IPS DF 6.9 (cell line): ENCODE measurements at regions not wholly inside any gene's neighbourhood (a gene's known extent, or its start where the extent isn't known, plus 50 kb on each side); places are given as distances from the start of the nearest gene placed in this dataset.
A peak's percentile ranks its signal among the peaks of the same experiment; 100 is the strongest.

Source experiments
- DNase-seq: peaks from one replicate; pipeline ENCODE4 v3.0.0-alpha.2; 2013; ENCODE audit warnings: low read depth, low spot score
- H3K27ac ChIP-seq: one replicate; pipeline ENCODE4 v1.5.1; 2013; ENCODE audit warnings: low read length, control low read depth
- H3K27me3 ChIP-seq: 2 replicates; pipeline ENCODE4 v1.6.1; 2013; ENCODE audit warnings: mild to moderate bottlenecking, low read length; ENCODE audit not compliant: control insufficient read depth, insufficient read depth
- H3K36me3 ChIP-seq: 2 replicates; pipeline ENCODE4 v1.6.1; 2013; ENCODE audit warnings: low read length; ENCODE audit not compliant: control insufficient read depth, insufficient read depth
- H3K4me1 ChIP-seq: 2 replicates; pipeline ENCODE4 v1.6.1; 2013; ENCODE audit warnings: low read length; ENCODE audit not compliant: control insufficient read depth, insufficient read depth
- H3K4me3 ChIP-seq: 2 replicates; pipeline ENCODE4 v1.5.1; 2013; ENCODE audit warnings: mild to moderate bottlenecking, low read length
- H3K9me3 ChIP-seq: 2 replicates; pipeline ENCODE4 v1.6.1; 2013; ENCODE audit warnings: low read length, inconsistent platforms; ENCODE audit not compliant: control insufficient read depth, insufficient read depth
- WGBS: extraction: QIAGEN DNeasy Blood & Tissue Kit; methylation state at CpG from one replicate; pipeline ENCODE4 v1.1.7; 2013; ENCODE audit warnings: mixed read lengths, missing lambda C conversion rate; ENCODE audit not compliant: insufficient read length, insufficient coverage; 5-methylcytosine and 5-hydroxymethylcytosine counted together

DNA sequence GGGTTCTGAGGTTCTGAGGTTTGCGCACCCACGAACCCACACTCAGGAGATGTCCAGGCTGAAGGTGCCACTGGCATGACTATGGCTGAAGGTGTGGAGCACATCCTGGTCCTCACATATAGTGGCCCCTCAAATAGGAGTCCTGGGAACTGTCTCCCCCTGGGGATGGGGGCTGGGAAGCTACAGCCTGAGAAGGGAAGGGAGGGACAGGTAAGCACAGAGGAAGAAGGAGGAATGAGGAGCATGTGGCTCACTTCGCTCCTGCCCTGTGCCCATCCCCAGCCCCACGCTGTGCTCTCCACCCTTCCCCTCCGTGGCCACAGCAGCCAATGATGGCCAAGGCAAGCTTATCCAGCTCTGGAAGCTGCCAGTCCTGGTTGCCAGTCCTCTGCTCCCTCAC, 123.9 kb upstream of the LHX1 start:
- H3K4me3 ChIP-seq: no peak overlapping the region
- no CpG with 5 or more reads among the region's 5 CpGs for WGBS
- H3K27me3 ChIP-seq: peaks cover 4% of the 10 kb centered on the region; the same call in 1 of the 2 replicates
- no peaks in the 10 kb centered on the region for H3K36me3 ChIP-seq
- no peaks in the 10 kb centered on the region for H3K9me3 ChIP-seq
- DNase-seq: no peak
- no peak overlapping the region for H3K27ac ChIP-seq
- peaks cover 7% of the 10 kb centered on the region for H3K4me1 ChIP-seq

DNA sequence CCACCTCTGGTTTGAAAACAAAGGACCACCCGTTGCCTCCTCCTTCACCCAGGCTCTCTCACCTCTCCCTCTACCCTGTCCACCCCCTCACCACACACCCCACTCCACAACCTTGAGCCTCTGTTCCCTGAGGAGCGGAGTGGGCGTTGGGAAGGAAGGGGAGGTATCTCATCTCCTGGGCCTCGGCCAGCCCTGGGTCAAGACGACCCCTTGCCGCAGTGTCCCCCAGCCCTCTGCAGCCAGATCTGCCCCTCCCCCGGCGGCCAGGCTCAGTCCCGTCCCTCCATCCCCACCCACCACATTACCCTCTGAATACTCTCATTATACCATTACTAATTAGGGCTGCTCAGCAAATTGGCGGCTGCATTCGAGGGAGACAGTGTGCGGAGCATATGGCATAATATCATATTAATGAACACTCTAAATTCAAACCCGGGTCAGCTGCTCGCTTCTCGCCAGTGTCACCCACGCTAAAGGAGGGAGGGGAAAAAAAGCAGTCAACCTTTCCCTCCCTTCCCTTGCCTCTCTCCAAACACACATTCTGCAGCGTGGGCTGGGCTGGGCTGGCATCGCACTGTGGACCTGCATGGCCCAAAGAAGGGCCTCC, 123.2 kb upstream of the LHX1 start:
- no CpG with 5 or more reads among the region's 18 CpGs for WGBS
- peaks cover 7% of the 10 kb centered on the region for H3K4me1 ChIP-seq
- no peaks in the 10 kb centered on the region for H3K9me3 ChIP-seq
- H3K27ac ChIP-seq: no peak overlapping the region
- no peak for DNase-seq
- no peaks in the 10 kb centered on the region for H3K27me3 ChIP-seq
- H3K4me3 ChIP-seq: no peak overlapping the region
- H3K36me3 ChIP-seq: no peaks in the 10 kb centered on the region

DNA sequence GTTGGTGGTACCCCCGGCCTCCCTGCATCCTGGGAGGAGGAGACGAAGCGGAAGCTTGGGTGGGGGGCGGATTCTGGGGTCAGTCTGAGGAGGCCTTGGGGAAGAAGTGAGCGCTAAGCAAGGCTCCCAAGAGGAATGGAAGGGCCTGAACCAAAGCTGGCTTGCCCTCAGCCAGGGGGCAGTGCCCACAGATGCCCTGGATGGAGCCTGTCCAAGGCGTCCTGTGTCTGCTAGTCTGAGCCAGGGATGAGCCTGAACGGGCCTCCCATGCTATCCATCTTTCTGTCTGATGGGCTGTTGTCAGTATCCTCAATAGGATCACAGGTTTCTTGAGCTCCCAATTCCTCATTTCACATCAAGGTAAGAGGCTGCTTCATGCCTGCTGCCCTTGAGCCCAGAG, 122.3 kb upstream of the LHX1 start:
- H3K36me3 ChIP-seq: no peaks in the 10 kb centered on the region
- no CpG with 5 or more reads among the region's 7 CpGs for WGBS
- no peaks in the 10 kb centered on the region for H3K27me3 ChIP-seq
- peaks cover 7% of the 10 kb centered on the region for H3K4me1 ChIP-seq
- no peaks in the 10 kb centered on the region for H3K9me3 ChIP-seq
- DNase-seq: no peak
- H3K4me3 ChIP-seq: no peak overlapping the region
- H3K27ac ChIP-seq: no peak overlapping the region

DNA sequence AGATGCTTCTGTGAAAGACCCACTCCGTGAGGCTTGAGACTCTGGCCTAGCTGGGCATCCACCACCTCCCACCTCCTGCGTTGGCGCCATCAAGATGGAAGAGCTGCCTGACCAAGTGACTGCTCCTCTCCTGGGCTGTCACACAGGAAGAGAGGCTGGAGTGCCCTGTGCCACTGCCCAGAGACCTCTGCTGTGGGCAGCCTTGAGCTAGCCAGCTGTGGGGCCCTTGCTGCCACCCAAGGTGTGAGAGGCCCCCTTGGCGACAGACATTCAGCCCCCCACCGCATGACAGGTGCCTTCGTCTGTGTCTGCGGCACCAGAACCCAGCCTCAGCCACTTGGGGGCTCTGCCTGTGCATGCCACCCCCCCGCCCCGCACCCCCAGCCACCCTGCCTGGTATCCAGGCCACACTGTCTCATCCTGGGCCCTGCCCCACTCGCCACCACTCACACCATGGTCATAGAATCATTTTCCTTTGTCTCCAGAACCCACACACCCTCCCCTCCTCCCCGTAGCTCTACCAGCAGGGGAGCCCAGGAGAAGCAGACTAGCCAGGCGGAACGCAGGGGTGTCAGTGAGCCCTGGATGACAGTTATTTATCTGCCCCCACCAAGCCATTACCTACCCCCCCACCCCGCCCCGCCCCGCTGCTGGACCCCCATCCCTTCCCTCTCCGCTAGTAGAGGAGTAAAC, 120.9 kb upstream of the LHX1 start:
- WGBS: no CpG with 5 or more reads among the region's 17 CpGs
- no peaks in the 10 kb centered on the region for H3K27me3 ChIP-seq
- H3K4me3 ChIP-seq: no peak overlapping the region
- no peak for DNase-seq
- no peak overlapping the region for H3K27ac ChIP-seq
- H3K36me3 ChIP-seq: no peaks in the 10 kb centered on the region
- no peaks in the 10 kb centered on the region for H3K9me3 ChIP-seq
- peaks cover 7% of the 10 kb centered on the region for H3K4me1 ChIP-seq

DNA sequence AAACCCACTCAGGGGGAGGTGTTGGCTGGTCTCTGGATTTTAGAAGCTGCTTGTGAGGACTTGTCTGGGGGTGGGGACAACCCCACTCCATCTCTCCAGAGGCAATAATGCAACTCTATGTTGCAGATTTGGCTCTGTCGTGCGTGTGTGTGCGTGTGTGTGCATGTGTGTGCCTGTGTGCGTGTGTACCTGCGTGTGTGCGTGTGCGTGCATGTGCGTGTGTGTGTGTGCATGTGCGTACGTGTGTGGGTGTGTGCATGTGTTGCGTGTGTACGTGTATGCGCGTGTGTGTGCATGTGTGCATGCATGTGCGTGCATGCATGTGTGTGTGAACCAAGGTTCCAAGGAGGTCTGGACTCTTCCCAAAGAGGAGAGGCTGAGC, 120.4 kb upstream of the LHX1 start:
- Histone ChIP-seq H3K27me3 (no peaks in the 10 kb centered on the region), H3K9me3 (no peaks in the 10 kb centered on the region), H3K36me3 (no peaks in the 10 kb centered on the region), H3K4me3 (no peak overlapping the region), H3K27ac (no peak overlapping the region), H3K4me1 (peaks cover 6% of the 10 kb centered on the region)
- DNase-seq: no peak
- WGBS: no CpG with 5 or more reads among the region's 15 CpGs

DNA sequence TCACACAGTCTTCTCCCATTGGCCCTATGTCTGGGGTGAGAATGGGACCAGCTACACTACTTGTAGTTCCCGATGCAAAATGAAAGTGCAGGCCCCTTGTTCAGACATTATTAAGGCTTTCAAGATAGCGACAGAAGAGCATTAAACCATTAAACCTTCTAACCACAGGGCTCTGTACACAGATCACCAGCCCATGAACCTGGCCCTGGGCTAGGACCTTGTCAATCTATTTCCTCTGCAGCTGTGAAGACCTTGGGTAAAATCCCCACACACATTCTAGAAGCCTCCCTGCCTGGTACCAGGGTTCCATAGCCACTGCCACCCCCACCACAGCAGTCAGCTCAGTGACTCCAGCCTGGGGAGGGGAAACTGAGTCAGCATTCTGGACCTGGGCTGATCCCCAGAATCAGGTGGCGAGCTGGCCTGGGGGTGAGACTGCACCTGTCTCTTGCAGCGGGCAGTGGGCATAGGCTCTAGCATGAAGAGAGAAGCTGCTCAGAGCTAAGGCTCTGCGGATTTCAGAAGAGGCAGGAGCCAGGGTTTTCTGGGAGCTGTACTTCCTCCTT, 119.7 kb upstream of the LHX1 start:
- peaks cover 6% of the 10 kb centered on the region for H3K4me1 ChIP-seq
- no peak overlapping the region for H3K4me3 ChIP-seq
- no peak for DNase-seq
- no peaks in the 10 kb centered on the region for H3K36me3 ChIP-seq
- no peak overlapping the region for H3K27ac ChIP-seq
- no peaks in the 10 kb centered on the region for H3K9me3 ChIP-seq
- no CpG with 5 or more reads among the region's 5 CpGs for WGBS
- H3K27me3 ChIP-seq: no peaks in the 10 kb centered on the region

DNA sequence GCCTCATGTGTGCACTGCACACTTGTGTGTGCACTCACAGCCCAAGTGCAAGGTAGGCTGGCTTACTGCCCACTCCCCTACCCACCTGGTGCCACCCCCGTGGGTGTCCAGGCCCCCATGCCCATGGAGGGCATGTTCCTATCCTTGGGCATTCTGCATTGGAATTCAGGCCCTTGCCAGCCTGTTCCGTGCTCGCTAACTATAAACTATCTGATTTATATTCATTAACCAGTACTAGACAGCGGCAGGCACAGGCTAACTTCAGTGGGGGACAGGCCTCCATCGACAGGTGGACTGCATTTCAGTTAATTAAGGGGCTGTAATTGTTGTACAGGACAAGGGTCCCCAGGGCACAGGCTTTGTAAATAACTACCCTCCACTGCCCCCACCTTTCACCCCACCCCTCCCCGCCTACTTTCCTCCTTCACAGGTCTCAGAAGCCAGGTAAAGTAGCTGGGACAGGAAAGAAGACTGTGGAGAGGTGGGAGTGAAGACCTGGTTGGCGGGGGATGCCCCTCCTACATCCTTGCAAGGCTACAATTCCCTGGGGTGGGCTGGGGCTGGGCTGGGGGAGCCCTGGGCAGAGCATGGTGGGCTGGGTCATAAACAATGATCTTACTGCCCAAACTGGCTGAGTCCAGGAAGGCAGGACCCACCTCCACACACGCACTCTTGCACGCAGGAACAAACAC, 119.0 kb upstream of the LHX1 start:
- WGBS: no CpG with 5 or more reads among the region's 9 CpGs

DNA sequence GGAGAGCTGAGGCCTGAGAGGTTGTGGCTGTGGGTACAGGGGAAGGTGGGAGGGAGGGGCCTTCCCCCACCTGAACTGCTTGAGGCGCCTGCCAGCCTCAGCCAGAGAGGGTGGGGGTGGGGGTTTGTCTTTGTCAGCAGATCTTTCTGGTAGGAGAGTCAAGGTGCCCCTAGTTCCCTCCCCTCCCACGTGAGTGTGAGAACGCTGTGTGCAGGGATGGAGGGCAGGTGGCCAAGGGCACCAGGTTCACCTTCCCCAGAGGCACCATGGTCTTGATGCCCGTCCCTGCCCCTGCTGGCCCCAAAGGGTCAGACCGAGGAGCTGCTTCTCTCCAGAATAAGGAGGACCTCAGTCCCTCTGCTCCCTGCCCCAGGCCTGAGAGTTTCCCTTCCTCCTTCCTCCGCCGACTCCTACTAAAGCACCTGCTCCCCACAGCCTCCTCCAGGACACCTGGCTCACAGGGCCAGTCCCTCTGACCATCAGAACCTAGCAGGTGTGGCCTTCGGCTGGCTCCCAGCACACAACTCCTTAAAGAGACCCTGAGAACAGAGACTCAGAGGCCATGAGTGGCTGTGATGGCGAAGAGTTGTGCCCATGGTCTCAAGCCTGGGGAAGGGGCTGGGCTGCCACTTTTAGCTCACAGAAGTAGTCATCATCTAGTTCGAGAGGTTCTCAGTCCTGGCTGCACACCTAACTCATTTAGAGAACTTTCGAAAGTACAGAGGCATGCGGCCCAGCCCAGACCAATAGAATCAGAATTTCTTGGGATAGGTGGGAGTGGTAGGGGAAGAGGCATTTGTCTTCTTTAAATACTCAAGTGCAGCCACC, 113.2 kb upstream of the LHX1 start:
- WGBS: no CpG with 5 or more reads among the region's 12 CpGs
- Histone ChIP-seq H3K4me3 (no peak overlapping the region), H3K27me3 (no peaks in the 10 kb centered on the region), H3K27ac (no peak overlapping the region), H3K4me1 (peaks cover 6% of the 10 kb centered on the region; the same call in 1 of the 2 replicates), H3K36me3 (no peaks in the 10 kb centered on the region), H3K9me3 (no peaks in the 10 kb centered on the region)
- DNase-seq: no peak

More for the DNA sequence above, 119.0 kb upstream of the LHX1 start:
- H3K4me3 ChIP-seq: no peak overlapping the region
- no peaks in the 10 kb centered on the region for H3K27me3 ChIP-seq
- no peak overlapping the region for H3K27ac ChIP-seq
- no peaks in the 10 kb centered on the region for H3K9me3 ChIP-seq
- H3K4me1 ChIP-seq: peaks cover 5% of the 10 kb centered on the region
- H3K36me3 ChIP-seq: no peaks in the 10 kb centered on the region
- no peak for DNase-seq

DNA sequence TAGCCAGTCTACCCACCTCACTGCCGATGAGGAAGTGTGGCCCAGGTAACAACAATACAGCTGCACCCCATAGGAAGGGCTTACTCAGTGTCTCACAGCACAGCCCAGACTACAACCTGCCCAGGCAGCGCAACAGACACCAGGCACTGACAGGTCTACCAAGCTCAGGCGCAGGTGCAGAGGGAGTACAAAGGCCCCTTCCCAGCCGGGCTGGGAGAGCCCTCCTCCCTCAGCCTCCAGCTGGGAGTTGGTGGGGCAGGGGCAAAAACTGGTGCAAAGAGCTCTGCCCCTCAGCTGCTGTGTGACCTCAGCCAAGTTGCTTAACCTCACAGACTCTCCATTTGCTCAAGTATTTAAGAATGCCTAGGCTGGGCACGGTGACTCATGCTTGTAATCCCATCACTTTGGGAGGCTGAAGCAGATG, 112.6 kb upstream of the LHX1 start:
- Histone ChIP-seq H3K27me3 (no peaks in the 10 kb centered on the region), H3K9me3 (no peaks in the 10 kb centered on the region), H3K36me3 (no peaks in the 10 kb centered on the region), H3K4me1 (peaks cover 6% of the 10 kb centered on the region; the same call in 1 of the 2 replicates), H3K27ac (no peak overlapping the region), H3K4me3 (peak overlapping the region; percentile 1; the same call in 1 of the 2 replicates)
- no peak for DNase-seq
- no CpG with 5 or more reads among the region's 5 CpGs for WGBS

DNA sequence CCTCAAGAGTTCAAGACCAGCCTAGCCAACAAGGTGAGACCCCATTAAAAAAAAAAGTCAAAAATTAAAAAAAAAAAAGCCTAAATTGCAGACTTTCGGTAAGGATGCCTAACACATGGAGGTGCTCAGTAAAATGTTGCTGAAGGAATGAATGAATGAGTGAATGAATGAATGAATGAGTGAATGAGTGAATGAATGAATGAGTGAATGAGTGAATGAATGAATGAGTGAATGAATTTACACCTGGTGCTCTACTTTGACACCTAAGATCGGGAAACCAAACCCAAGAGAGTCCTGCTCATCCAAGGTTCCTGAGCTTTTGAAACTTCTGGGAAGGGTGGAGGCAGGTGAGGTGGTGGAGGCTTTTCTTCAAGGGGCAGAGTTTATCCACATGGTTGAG, 112.2 kb upstream of the LHX1 start:
- Histone ChIP-seq H3K27me3 (no peaks in the 10 kb centered on the region), H3K4me1 (peaks cover 6% of the 10 kb centered on the region; the same call in 1 of the 2 replicates), H3K27ac (no peak overlapping the region), H3K9me3 (no peaks in the 10 kb centered on the region), H3K36me3 (no peaks in the 10 kb centered on the region), H3K4me3 (no peak overlapping the region)
- WGBS: no CpG with 5 or more reads among the region's 2 CpGs
- DNase-seq: no peak
